Tongue (tissue), 1 donor: ENCODE measurements at regions not wholly inside any gene's neighbourhood (a gene's known extent, or its start where the extent isn't known, plus 50 kb on each side); places are given as distances from the start of the nearest gene placed in this dataset.

ENCODE experiments used
- DNase-seq: peaks from one replicate; pipeline ENCODE4 v3.0.0-alpha.2; 2015

GRCh38 chr6:168132531-168133167 is 53.6 kb upstream of the FRMD1 start:
- DNase-seq = peak; percentile 91

GRCh38 chr6:168131464-168132415 is 52.7 kb upstream of the FRMD1 start:
- no peak for DNase-seq

GRCh38 chr6:168130697-168131371 is 51.8 kb upstream of the FRMD1 start:
- DNase-seq = no peak

GRCh38 chr6:168130168-168130696 is 51.2 kb upstream of the FRMD1 start:
- no peak for DNase-seq

- no peak for DNase-seq
These were observed 50.5 kb upstream of the FRMD1 start for GRCh38 chr6:168129292-168130167.

GRCh38 chr6:168128631-168129291 is 49.7 kb upstream of the FRMD1 start:
- DNase-seq = no peak
